T-helper 2 cell treated with Interferon-gamma antibody and Interleukin-4, amounts not matched to agents 5 μg/mL and 100 μg/mL, for 36 hours (primary cell): ENCODE measurements at regions not wholly inside any gene's neighbourhood (a gene's known extent, or its start where the extent isn't known, plus 50 kb on each side); places are given as distances from the start of the nearest gene placed in this dataset.

Experiments
- DNase-seq: peaks from one replicate; pipeline ENCODE4 v3.0.0; 2021; ENCODE audit warnings: low spot score
- H3K27ac Mint-ChIP-seq: one replicate; pipeline ENCODE4 v1.8.0; 2021; ENCODE audit warnings: mild to moderate bottlenecking, mixed read lengths
- H3K27me3 Mint-ChIP-seq: one replicate; pipeline ENCODE4 v1.8.0; 2021; ENCODE audit warnings: low read depth, mixed read lengths
- H3K36me3 Mint-ChIP-seq: one replicate; pipeline ENCODE4 v1.8.0; 2021; ENCODE audit warnings: low read depth, mixed read lengths
- H3K4me1 Mint-ChIP-seq: one replicate; pipeline ENCODE4 v1.8.0; 2021; ENCODE audit warnings: low read depth, mixed read lengths
- H3K4me3 Mint-ChIP-seq: one replicate; pipeline ENCODE4 v1.8.0; 2022; ENCODE audit warnings: mild to moderate bottlenecking, moderate library complexity, mixed read lengths
- H3K9me3 Mint-ChIP-seq: one replicate; pipeline ENCODE4 v1.8.0; 2021; ENCODE audit warnings: mixed read lengths

DNA sequence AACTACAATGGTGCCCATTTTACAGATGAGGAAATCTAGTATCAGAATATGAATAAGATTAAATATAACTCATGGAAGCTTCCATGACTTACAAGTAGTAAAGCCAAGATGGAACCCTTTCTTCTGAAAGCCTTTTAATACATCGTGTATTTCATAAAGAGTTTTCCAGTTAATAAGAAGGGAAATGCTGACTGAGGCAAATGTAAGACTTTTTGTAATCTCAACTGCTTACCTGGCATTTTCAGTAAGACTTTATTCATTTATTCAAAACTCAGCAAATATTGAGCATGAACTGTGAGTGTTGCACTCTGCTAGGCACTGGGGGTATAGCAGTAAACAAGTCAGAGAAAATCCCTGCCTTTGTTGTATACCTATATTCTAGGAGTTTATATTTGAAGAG lies 256.4 kb upstream of the THRB start:
- Mint-ChIP-seq H3K4me3 (no peak overlapping the region), H3K27ac (no peak overlapping the region), H3K36me3 (no peaks in the 10 kb centered on the region), H3K9me3 (no peaks in the 10 kb centered on the region), H3K4me1 (no peaks in the 10 kb centered on the region), H3K27me3 (no peaks in the 10 kb centered on the region)
- DNase-seq, result no peak

GRCh38 chr3:24756101-24756888 lies 261.6 kb upstream of the THRB start:
- DNase-seq, result no peak
- no peaks in the 10 kb centered on the region for H3K4me1 Mint-ChIP-seq
- H3K4me3 Mint-ChIP-seq, result no peak overlapping the region
- H3K9me3 Mint-ChIP-seq, result no peaks in the 10 kb centered on the region
- H3K27ac Mint-ChIP-seq, result no peak overlapping the region
- H3K27me3 Mint-ChIP-seq, result no peaks in the 10 kb centered on the region
- no peaks in the 10 kb centered on the region for H3K36me3 Mint-ChIP-seq

GRCh38 chr3:24763393-24763792 lies 268.7 kb upstream of the THRB start:
- H3K9me3 Mint-ChIP-seq, result no peaks in the 10 kb centered on the region
- no peak overlapping the region for H3K27ac Mint-ChIP-seq
- H3K4me3 Mint-ChIP-seq, result no peak overlapping the region
- DNase-seq, result no peak
- no peaks in the 10 kb centered on the region for H3K36me3 Mint-ChIP-seq
- H3K27me3 Mint-ChIP-seq, result no peaks in the 10 kb centered on the region
- no peaks in the 10 kb centered on the region for H3K4me1 Mint-ChIP-seq

GRCh38 chr3:24764236-24764915 lies 269.7 kb upstream of the THRB start:
- Mint-ChIP-seq H3K4me1 (no peaks in the 10 kb centered on the region), H3K36me3 (no peaks in the 10 kb centered on the region)
- no peak for DNase-seq

GRCh38 chr3:24765399-24765798 lies 270.7 kb upstream of the THRB start:
- no peaks in the 10 kb centered on the region for H3K27me3 Mint-ChIP-seq
- DNase-seq, result no peak
- no peaks in the 10 kb centered on the region for H3K9me3 Mint-ChIP-seq

More at GRCh38 chr3:24764236-24764915, 269.7 kb upstream of the THRB start:
- Mint-ChIP-seq H3K4me3 (no peak overlapping the region), H3K9me3 (no peaks in the 10 kb centered on the region), H3K27me3 (no peaks in the 10 kb centered on the region), H3K27ac (no peak overlapping the region)

DNA sequence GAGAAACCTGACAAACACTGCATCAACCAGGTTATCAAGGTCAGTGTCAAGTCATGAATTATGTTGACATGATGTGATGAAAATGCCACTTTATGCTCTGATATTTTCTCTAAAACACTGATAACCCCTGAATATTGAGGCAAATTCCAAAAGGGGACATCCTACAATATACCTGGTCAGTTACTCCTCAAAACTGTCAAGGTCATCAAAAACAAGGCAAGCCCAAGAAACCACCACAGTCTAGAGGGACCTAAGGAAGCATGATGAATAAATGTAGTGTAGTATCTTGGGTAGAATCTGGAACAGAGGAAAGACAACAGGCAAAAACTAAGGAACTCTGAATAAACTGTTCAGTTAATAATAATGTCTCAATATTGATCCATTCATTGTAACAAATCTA lies 275.3 kb upstream of the THRB start:
- Mint-ChIP-seq H3K36me3 (no peaks in the 10 kb centered on the region), H3K4me1 (no peaks in the 10 kb centered on the region), H3K27ac (no peak overlapping the region), H3K27me3 (no peaks in the 10 kb centered on the region), H3K4me3 (no peak overlapping the region), H3K9me3 (no peaks in the 10 kb centered on the region)
- DNase-seq, result no peak

More at GRCh38 chr3:24765399-24765798, 270.7 kb upstream of the THRB start:
- H3K36me3 Mint-ChIP-seq, result no peaks in the 10 kb centered on the region
- no peak overlapping the region for H3K4me3 Mint-ChIP-seq
- no peaks in the 10 kb centered on the region for H3K4me1 Mint-ChIP-seq
- no peak overlapping the region for H3K27ac Mint-ChIP-seq

- H3K27ac Mint-ChIP-seq, result no peak overlapping the region
- H3K27me3 Mint-ChIP-seq, result no peaks in the 10 kb centered on the region
- no peak for DNase-seq
- no peak overlapping the region for H3K4me3 Mint-ChIP-seq
- H3K9me3 Mint-ChIP-seq, result no peaks in the 10 kb centered on the region
- no peaks in the 10 kb centered on the region for H3K4me1 Mint-ChIP-seq
- no peaks in the 10 kb centered on the region for H3K36me3 Mint-ChIP-seq
Measured at GRCh38 chr3:24773798-24774197, 279.1 kb upstream of the THRB start.

GRCh38 chr3:24780991-24781390 lies 286.3 kb upstream of the THRB start:
- Mint-ChIP-seq H3K27me3 (no peaks in the 10 kb centered on the region), H3K4me1 (no peaks in the 10 kb centered on the region), H3K27ac (no peak overlapping the region), H3K4me3 (no peak overlapping the region), H3K9me3 (peaks cover 17% of the 10 kb centered on the region), H3K36me3 (no peaks in the 10 kb centered on the region)
- no peak for DNase-seq

GRCh38 chr3:24781454-24781853 lies 286.8 kb upstream of the THRB start:
- Mint-ChIP-seq H3K27ac (no peak overlapping the region), H3K36me3 (no peaks in the 10 kb centered on the region), H3K9me3 (peaks cover 17% of the 10 kb centered on the region), H3K27me3 (no peaks in the 10 kb centered on the region), H3K4me3 (no peak overlapping the region), H3K4me1 (no peaks in the 10 kb centered on the region)
- no peak for DNase-seq

GRCh38 chr3:24793896-24794295 lies 299.2 kb upstream of the THRB start:
- Mint-ChIP-seq H3K27ac (no peak overlapping the region), H3K4me1 (no peaks in the 10 kb centered on the region), H3K36me3 (no peaks in the 10 kb centered on the region), H3K9me3 (no peaks in the 10 kb centered on the region), H3K27me3 (no peaks in the 10 kb centered on the region), H3K4me3 (no peak overlapping the region)
- DNase-seq, result no peak

DNA sequence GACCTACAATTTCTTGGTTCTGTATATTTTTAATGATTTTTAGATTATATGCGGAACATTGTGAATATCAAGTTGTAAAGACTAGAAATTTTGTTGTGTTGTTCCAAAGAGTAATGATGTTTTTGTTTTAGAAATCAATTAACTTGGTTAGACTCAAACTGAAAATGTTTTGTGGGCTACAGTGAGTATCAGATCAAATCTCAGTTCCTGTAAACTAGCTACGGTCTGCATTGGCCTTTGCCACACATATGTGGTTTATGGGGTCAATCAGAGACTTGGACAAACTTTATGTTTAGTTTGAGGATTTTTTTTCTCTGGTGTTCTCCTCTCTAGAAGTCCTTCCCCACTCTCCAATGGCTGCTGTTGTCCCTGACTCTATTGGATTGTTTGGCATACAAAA lies 308.0 kb upstream of the THRB start:
- H3K36me3 Mint-ChIP-seq, result no peaks in the 10 kb centered on the region
- H3K27ac Mint-ChIP-seq, result no peak overlapping the region
- H3K9me3 Mint-ChIP-seq, result no peaks in the 10 kb centered on the region
- no peaks in the 10 kb centered on the region for H3K27me3 Mint-ChIP-seq
- no peaks in the 10 kb centered on the region for H3K4me1 Mint-ChIP-seq
- no peak overlapping the region for H3K4me3 Mint-ChIP-seq
- DNase-seq, result no peak

GRCh38 chr3:24804095-24804494 lies 309.4 kb upstream of the THRB start:
- H3K9me3 Mint-ChIP-seq, result no peaks in the 10 kb centered on the region
- H3K36me3 Mint-ChIP-seq, result no peaks in the 10 kb centered on the region
- H3K27ac Mint-ChIP-seq, result no peak overlapping the region
- H3K4me1 Mint-ChIP-seq, result no peaks in the 10 kb centered on the region
- H3K4me3 Mint-ChIP-seq, result no peak overlapping the region
- DNase-seq, result no peak
- no peaks in the 10 kb centered on the region for H3K27me3 Mint-ChIP-seq

GRCh38 chr3:24810881-24811280 lies 316.2 kb upstream of the THRB start:
- no peaks in the 10 kb centered on the region for H3K27me3 Mint-ChIP-seq
- no peaks in the 10 kb centered on the region for H3K36me3 Mint-ChIP-seq
- no peak overlapping the region for H3K27ac Mint-ChIP-seq
- H3K4me1 Mint-ChIP-seq, result no peaks in the 10 kb centered on the region
- H3K9me3 Mint-ChIP-seq, result no peaks in the 10 kb centered on the region
- no peak overlapping the region for H3K4me3 Mint-ChIP-seq
- no peak for DNase-seq

DNA sequence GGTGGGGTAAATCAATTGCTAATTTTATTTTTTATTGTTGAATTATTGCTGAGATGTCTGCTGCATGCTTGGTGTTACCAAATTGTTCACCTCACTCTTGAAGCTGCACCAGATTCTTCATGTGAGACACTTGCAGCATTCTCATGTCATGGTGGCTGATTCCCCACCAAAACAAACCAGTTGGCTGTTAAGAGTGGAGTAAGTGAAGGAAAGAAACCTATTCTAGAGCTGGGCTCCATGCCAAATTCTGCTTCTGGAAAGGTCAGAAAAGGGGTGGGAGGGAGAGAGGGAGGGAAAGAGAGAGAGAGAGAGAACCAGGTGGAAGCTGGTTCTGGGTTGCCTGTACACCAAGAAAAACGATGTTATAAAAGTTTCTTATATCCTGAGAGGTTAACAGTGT lies 317.5 kb upstream of the THRB start:
- Mint-ChIP-seq H3K4me1 (no peaks in the 10 kb centered on the region), H3K27me3 (no peaks in the 10 kb centered on the region), H3K4me3 (no peak overlapping the region), H3K27ac (no peak overlapping the region), H3K36me3 (no peaks in the 10 kb centered on the region), H3K9me3 (no peaks in the 10 kb centered on the region)
- no peak for DNase-seq
